ENCODE measurements at regions not wholly inside any gene's neighbourhood (a gene's known extent, or its start where the extent isn't known, plus 50 kb on each side); places are given as distances from the start of the nearest gene placed in this dataset.

- DNase-seq (ENCODE audit: low read depth): no peak
- no peak overlapping the region for H3K4me3 ChIP-seq (ENCODE audit: low read depth, low read length)
- TF ChIP-seq, protein P1, sequence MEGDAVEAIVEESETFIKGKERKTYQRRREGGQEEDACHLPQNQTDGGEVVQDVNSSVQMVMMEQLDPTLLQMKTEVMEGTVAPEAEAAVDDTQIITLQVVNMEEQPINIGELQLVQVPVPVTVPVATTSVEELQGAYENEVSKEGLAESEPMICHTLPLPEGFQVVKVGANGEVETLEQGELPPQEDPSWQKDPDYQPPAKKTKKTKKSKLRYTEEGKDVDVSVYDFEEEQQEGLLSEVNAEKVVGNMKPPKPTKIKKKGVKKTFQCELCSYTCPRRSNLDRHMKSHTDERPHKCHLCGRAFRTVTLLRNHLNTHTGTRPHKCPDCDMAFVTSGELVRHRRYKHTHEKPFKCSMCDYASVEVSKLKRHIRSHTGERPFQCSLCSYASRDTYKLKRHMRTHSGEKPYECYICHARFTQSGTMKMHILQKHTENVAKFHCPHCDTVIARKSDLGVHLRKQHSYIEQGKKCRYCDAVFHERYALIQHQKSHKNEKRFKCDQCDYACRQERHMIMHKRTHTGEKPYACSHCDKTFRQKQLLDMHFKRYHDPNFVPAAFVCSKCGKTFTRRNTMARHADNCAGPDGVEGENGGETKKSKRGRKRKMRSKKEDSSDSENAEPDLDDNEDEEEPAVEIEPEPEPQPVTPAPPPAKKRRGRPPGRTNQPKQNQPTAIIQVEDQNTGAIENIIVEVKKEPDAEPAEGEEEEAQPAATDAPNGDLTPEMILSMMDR (IDR thresholded peaks at IDR 0.05; ENCODE audit: control insufficient read depth, extremely low read depth, insufficient read depth): no peak
These were observed 392.2 kb upstream of the ANO3 start for GRCh38 chr11:25939691-25940090.

DNA sequence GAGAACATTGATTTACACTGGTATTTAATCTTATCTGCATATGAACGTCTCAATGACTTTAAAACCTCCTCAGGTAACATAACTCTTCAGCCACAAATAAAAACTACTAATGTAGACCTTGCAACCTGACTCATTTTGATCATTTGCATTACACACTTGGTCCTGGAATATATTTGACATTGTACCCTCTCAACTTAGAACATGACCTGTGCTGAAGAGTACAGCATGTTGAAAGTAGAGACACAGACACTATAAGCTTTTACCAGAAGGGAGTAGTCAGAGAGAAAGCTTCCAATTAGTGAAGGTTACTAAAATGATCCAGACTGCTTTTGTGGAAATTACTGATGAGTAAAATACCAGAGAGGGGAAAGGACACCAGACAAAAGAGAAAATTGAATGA lies 390.6 kb upstream of the ANO3 start:
- TF ChIP-seq, protein P1 (IDR thresholded peaks at IDR 0.05; ENCODE audit: control insufficient read depth, extremely low read depth, insufficient read depth): no peak
- no peak for DNase-seq (ENCODE audit: low read depth)
- H3K4me3 ChIP-seq (ENCODE audit: low read depth, low read length): no peak overlapping the region

GRCh38 chr11:25943031-25943430 lies 388.9 kb upstream of the ANO3 start:
- DNase-seq (ENCODE audit: low read depth): no peak
- TF ChIP-seq, protein P1 (IDR thresholded peaks at IDR 0.05; ENCODE audit: control insufficient read depth, extremely low read depth, insufficient read depth): no peak

DNA sequence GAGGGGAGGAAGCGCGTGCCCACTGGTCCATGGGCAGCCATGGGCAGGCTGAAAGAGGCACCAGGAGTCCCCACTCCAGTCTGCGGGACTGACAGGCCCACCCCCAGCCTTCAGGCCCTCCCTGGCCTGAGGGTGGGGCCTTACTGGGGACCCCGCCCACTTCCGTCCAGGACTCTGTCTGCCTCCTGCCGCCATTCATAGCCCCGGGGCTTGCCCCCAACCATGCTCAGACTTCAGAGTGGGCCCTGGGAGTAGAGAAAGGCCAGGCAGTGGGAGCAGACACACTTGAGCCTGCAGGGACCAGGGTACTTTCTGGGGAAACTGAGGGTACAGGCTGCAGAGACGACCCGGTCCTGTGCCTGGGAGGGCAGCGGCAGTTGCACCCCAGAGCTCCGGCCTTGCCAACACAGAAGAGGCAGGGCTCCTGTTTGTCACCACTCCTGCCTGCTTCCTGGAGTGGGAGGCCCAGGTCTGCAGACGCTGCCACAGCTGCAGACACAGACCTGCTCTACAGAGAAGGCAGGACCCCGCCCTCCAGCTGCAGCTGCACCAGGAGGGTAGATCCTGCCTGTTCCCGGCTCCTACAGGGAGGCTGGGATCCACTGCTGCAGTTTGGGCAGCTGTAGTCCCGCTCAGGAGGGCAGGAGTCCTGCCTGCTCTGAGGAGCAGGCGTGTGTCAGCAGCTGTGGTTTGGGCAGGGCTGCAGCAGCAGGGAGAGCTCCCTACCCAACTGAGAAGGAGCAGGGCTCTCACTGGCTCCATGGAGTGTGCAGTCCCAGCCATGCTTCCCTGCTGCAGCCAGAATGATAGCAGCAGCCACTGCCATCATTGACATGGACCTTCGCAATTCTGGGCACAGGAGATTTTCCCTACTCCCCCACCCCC lies 387.9 kb upstream of the ANO3 start:
- DNase-seq (ENCODE audit: low read depth): no peak
- TF ChIP-seq, protein P1 (IDR thresholded peaks at IDR 0.05; ENCODE audit: control insufficient read depth, extremely low read depth, insufficient read depth): no peak
- H3K4me3 ChIP-seq (ENCODE audit: low read depth, low read length): no peak overlapping the region

More at GRCh38 chr11:25943031-25943430, 388.9 kb upstream of the ANO3 start:
- no peak overlapping the region for H3K4me3 ChIP-seq (ENCODE audit: low read depth, low read length)

- DNase-seq (ENCODE audit: low read depth): no peak
- no peak overlapping the region for H3K4me3 ChIP-seq (ENCODE audit: low read depth, low read length)
- TF ChIP-seq, protein P1 (IDR thresholded peaks at IDR 0.05; ENCODE audit: control insufficient read depth, extremely low read depth, insufficient read depth): no peak
These were observed 382.0 kb upstream of the ANO3 start for GRCh38 chr11:25949918-25950317.

DNA sequence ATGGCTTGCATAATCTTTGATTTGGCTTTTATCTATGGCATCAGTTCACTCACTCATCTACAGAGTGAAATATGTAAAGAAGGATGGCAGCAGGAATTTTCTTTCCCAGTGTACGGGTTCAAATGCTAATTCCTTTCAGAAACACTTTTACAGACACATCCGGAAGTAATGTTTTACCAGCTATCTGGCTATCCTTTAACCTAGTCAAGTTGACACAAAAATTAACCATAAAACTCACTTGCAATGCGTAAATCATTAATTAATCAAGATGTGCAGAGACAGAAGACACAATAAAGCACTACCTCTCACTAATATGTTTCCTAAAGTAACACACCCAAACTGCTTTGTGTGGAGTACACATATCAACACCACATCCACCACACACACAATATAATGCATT lies 378.9 kb upstream of the ANO3 start:
- TF ChIP-seq, protein P1 (IDR thresholded peaks at IDR 0.05; ENCODE audit: control insufficient read depth, extremely low read depth, insufficient read depth): no peak
- no peak overlapping the region for H3K4me3 ChIP-seq (ENCODE audit: low read depth, low read length)
- DNase-seq (ENCODE audit: low read depth): no peak

- H3K4me3 ChIP-seq (ENCODE audit: low read depth, low read length): no peak overlapping the region
- DNase-seq (ENCODE audit: low read depth): no peak
- TF ChIP-seq, protein P1 (IDR thresholded peaks at IDR 0.05; ENCODE audit: control insufficient read depth, extremely low read depth, insufficient read depth): no peak
These were observed 373.9 kb upstream of the ANO3 start for GRCh38 chr11:25958045-25958444.

All from LNCaP clone FGC (cell line).